ENCODE measurements at regions not wholly inside any gene's neighbourhood (a gene's known extent, or its start where the extent isn't known, plus 50 kb on each side); places are given as distances from the start of the nearest gene placed in this dataset.

DNA sequence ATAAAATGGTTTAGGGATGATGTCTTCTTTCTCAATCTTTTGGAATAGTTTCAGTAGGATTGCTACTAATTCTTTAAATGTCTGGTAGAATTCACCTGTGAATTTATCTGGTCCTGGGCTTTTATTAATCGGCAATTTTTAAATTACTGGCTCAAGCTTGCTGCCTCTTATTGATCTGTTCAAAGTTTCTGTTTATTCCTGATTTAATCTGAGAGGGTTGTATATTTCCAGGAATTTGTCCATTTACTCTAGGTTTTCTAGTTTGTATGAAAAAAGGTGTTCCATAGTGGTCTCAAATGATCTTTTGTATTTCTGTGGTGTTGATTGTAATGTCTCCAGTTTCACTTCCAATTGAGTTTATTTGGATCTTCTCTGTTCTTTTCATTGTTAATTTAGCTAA is 617.8 kb downstream of the LTN1 start:
- Mint-ChIP-seq H3K36me3 (ENCODE audit: unreplicated experiment) (no peaks in the 10 kb centered on the region), H3K4me3 (ENCODE audit: unreplicated experiment) (no peak overlapping the region), H3K4me1 (ENCODE audit: low read depth, unreplicated experiment) (no peaks in the 10 kb centered on the region), H3K9me3 (ENCODE audit: unreplicated experiment) (no peaks in the 10 kb centered on the region), H3K27ac (ENCODE audit: unreplicated experiment) (no peak overlapping the region), H3K27me3 (ENCODE audit: unreplicated experiment) (no peaks in the 10 kb centered on the region)
- TF ChIP-seq, protein P1, sequence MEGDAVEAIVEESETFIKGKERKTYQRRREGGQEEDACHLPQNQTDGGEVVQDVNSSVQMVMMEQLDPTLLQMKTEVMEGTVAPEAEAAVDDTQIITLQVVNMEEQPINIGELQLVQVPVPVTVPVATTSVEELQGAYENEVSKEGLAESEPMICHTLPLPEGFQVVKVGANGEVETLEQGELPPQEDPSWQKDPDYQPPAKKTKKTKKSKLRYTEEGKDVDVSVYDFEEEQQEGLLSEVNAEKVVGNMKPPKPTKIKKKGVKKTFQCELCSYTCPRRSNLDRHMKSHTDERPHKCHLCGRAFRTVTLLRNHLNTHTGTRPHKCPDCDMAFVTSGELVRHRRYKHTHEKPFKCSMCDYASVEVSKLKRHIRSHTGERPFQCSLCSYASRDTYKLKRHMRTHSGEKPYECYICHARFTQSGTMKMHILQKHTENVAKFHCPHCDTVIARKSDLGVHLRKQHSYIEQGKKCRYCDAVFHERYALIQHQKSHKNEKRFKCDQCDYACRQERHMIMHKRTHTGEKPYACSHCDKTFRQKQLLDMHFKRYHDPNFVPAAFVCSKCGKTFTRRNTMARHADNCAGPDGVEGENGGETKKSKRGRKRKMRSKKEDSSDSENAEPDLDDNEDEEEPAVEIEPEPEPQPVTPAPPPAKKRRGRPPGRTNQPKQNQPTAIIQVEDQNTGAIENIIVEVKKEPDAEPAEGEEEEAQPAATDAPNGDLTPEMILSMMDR (IDR thresholded peaks at IDR 0.05; ENCODE audit: partially characterized antibody, unreplicated experiment) = no peak
- DNase-seq = no peak

DNA sequence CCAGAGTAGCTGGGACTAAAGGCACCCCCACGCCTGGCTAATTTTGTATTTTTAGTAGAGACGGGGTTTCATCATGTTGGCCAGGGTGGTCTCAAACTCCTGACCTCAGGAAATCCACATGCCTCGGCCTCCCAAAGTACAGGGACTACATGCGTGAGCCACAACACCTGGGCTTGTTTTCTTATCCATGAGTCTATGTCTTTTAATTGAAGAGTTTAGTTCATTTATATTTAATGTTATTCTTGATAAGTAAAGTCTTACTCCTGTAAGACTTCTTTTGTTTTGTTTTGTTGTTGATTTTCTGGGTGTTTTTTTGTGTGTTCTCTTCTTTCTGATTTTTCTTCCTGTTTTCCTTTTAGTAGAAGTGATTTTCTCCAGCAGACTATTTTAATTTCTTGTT is 621.0 kb downstream of the LTN1 start:
- no peaks in the 10 kb centered on the region for H3K27me3 Mint-ChIP-seq (ENCODE audit: unreplicated experiment)
- no peak for DNase-seq
- H3K27ac Mint-ChIP-seq (ENCODE audit: unreplicated experiment) = no peak overlapping the region
- no peak overlapping the region for H3K4me3 Mint-ChIP-seq (ENCODE audit: unreplicated experiment)
- TF ChIP-seq, protein P1 (IDR thresholded peaks at IDR 0.05; ENCODE audit: partially characterized antibody, unreplicated experiment) = no peak
- no peaks in the 10 kb centered on the region for H3K4me1 Mint-ChIP-seq (ENCODE audit: low read depth, unreplicated experiment)
- H3K9me3 Mint-ChIP-seq (ENCODE audit: unreplicated experiment) = no peaks in the 10 kb centered on the region
- no peaks in the 10 kb centered on the region for H3K36me3 Mint-ChIP-seq (ENCODE audit: unreplicated experiment)

GRCh38 chr21:28359300-28359699 is 633.4 kb downstream of the LTN1 start:
- Mint-ChIP-seq H3K9me3 (ENCODE audit: unreplicated experiment) (peaks cover 2% of the 10 kb centered on the region), H3K27me3 (ENCODE audit: unreplicated experiment) (no peaks in the 10 kb centered on the region), H3K4me1 (ENCODE audit: low read depth, unreplicated experiment) (no peaks in the 10 kb centered on the region), H3K4me3 (ENCODE audit: unreplicated experiment) (no peak overlapping the region), H3K36me3 (ENCODE audit: unreplicated experiment) (no peaks in the 10 kb centered on the region), H3K27ac (ENCODE audit: unreplicated experiment) (no peak overlapping the region)
- TF ChIP-seq, protein P1 (IDR thresholded peaks at IDR 0.05; ENCODE audit: partially characterized antibody, unreplicated experiment) = no peak
- DNase-seq = no peak

GRCh38 chr21:28358702-28359101 is 634.0 kb downstream of the LTN1 start:
- Mint-ChIP-seq H3K27me3 (ENCODE audit: unreplicated experiment) (no peaks in the 10 kb centered on the region), H3K4me3 (ENCODE audit: unreplicated experiment) (no peak overlapping the region), H3K9me3 (ENCODE audit: unreplicated experiment) (peaks cover 2% of the 10 kb centered on the region), H3K27ac (ENCODE audit: unreplicated experiment) (no peak overlapping the region), H3K4me1 (ENCODE audit: low read depth, unreplicated experiment) (no peaks in the 10 kb centered on the region), H3K36me3 (ENCODE audit: unreplicated experiment) (no peaks in the 10 kb centered on the region)
- TF ChIP-seq, protein P1 (IDR thresholded peaks at IDR 0.05; ENCODE audit: partially characterized antibody, unreplicated experiment) = no peak
- DNase-seq = no peak

GRCh38 chr21:28358170-28358569 is 634.5 kb downstream of the LTN1 start:
- TF ChIP-seq, protein P1 (IDR thresholded peaks at IDR 0.05; ENCODE audit: partially characterized antibody, unreplicated experiment) = no peak
- Mint-ChIP-seq H3K4me1 (ENCODE audit: low read depth, unreplicated experiment) (no peaks in the 10 kb centered on the region), H3K27ac (ENCODE audit: unreplicated experiment) (no peak overlapping the region), H3K9me3 (ENCODE audit: unreplicated experiment) (peaks cover 2% of the 10 kb centered on the region), H3K4me3 (ENCODE audit: unreplicated experiment) (no peak overlapping the region), H3K36me3 (ENCODE audit: unreplicated experiment) (no peaks in the 10 kb centered on the region), H3K27me3 (ENCODE audit: unreplicated experiment) (no peaks in the 10 kb centered on the region)
- no peak for DNase-seq
